Breast epithelium (tissue), 4 donors: ENCODE measurements at regions not wholly inside any gene's neighbourhood (a gene's known extent, or its start where the extent isn't known, plus 50 kb on each side); places are given as distances from the start of the nearest gene placed in this dataset.
A peak's percentile ranks its signal among the peaks of the same experiment; 100 is the strongest.

Experiments
- DNase-seq, 2 donors: peaks; one replicate each; pipeline ENCODE4 v3.0.0-alpha.2; 2019; ENCODE audit warnings: low spot score in 2 of 2
- H3K27ac ChIP-seq, 2 donors: fragments of 200-600 bp; sonication (generic) in 1 of 2; one replicate each; pipeline ENCODE4 v1.5.1; 2016 to 2019; ENCODE audit warnings: mild to moderate bottlenecking in 1 of 2
- H3K27me3 ChIP-seq, 2 donors: fragments of 200-600 bp; sonication (generic) in 1 of 2; one replicate each; pipeline versions ENCODE4 v1.5.1 to v1.6.0; 2017 to 2019; ENCODE audit warnings: control low read depth in 1 of 2, mild to moderate bottlenecking in 1 of 2
- H3K36me3 ChIP-seq: fragments of 200-600 bp; one replicate; pipeline ENCODE4 v1.5.1; 2019
- H3K4me1 ChIP-seq, 2 donors: fragments of 200-600 bp; sonication (generic); one replicate each; pipeline ENCODE4 v1.5.1; 2016 to 2019; ENCODE audit warnings: control low read depth in 1 of 2
- H3K4me3 ChIP-seq, 3 donors: fragments of 200-600 bp; sonication (generic); 1 replicate in 2 of 3; 2 replicates in 1 of 3; pipeline ENCODE4 v1.5.1; 2016 to 2019; ENCODE audit warnings: mild to moderate bottlenecking in 3 of 3, moderate library complexity in 2 of 3
- H3K9me3 ChIP-seq, 2 donors: fragments of 200-600 bp; sonication (generic) in 1 of 2; one replicate each; pipeline ENCODE4 v1.5.1; 2016 to 2019; ENCODE audit warnings: control low read depth in 1 of 2
- POLR2A ChIP-seq: fragments of 450-650 bp; IDR thresholded peaks from one replicate; pipeline ENCODE4 v1.6.1; 2016; ENCODE audit warnings: antibody characterized with exemption, mild to moderate bottlenecking, moderate library complexity
- POLR2AphosphoS5 ChIP-seq, 3 donors: sonication (generic); formaldehyde crosslinking; IDR thresholded peaks; one replicate each; pipeline ENCODE4 v1.6.1; 2017; ENCODE audit warnings: antibody characterized with exemption in 3 of 3
- intact Hi-C: fragments of 100-400 bp; cut with DNase I; formaldehyde crosslinking; loops from one replicate; pipeline ENCODE4 v1.15.1; 2023; ENCODE audit warnings: low total_unique reads
- TF ChIP-seq, protein P1 (sequence below), 3 donors: fragments of 450-650 bp; IDR thresholded peaks; one replicate each; pipeline ENCODE4 v1.5.1; 2016 to 2017; ENCODE audit warnings: antibody characterized with exemption in 3 of 3, mild to moderate bottlenecking in 3 of 3, moderate library complexity in 3 of 3

DNA sequence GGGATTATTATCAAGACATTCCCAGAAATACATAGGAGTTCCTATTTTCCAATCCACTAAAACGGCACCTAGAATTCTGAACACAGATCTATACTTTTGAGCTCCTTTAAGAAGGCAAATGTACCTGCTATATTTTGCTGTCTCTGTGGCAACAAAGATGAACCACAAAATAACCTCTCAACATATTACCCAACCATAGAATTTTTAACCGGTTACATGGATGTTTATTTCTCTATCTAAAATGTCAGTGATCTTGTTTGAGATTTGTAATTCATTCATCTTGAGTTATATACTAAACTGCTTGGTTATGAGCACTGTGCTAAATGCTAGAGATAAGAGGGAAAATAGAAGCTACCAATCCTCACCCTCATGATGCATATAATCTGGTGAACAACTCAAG, 117.5 kb upstream of the HMGCLL1 start:
- H3K4me1 ChIP-seq: no peaks in the 10 kb centered on the region
- H3K36me3 ChIP-seq: no peaks in the 10 kb centered on the region
- TF ChIP-seq, protein P1, sequence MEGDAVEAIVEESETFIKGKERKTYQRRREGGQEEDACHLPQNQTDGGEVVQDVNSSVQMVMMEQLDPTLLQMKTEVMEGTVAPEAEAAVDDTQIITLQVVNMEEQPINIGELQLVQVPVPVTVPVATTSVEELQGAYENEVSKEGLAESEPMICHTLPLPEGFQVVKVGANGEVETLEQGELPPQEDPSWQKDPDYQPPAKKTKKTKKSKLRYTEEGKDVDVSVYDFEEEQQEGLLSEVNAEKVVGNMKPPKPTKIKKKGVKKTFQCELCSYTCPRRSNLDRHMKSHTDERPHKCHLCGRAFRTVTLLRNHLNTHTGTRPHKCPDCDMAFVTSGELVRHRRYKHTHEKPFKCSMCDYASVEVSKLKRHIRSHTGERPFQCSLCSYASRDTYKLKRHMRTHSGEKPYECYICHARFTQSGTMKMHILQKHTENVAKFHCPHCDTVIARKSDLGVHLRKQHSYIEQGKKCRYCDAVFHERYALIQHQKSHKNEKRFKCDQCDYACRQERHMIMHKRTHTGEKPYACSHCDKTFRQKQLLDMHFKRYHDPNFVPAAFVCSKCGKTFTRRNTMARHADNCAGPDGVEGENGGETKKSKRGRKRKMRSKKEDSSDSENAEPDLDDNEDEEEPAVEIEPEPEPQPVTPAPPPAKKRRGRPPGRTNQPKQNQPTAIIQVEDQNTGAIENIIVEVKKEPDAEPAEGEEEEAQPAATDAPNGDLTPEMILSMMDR (IDR thresholded peaks at IDR 0.05): no peak
- TF ChIP-seq POLR2AphosphoS5 (IDR thresholded peaks at IDR 0.05) (no peak), POLR2A (no peak)
- H3K27ac ChIP-seq: no peak overlapping the region
- H3K27me3 ChIP-seq: no peaks in the 10 kb centered on the region
- no peak overlapping the region for H3K4me3 ChIP-seq
- DNase-seq: no peak
- intact Hi-C loops: no loop called here
- H3K9me3 ChIP-seq: no peaks in the 10 kb centered on the region

DNA sequence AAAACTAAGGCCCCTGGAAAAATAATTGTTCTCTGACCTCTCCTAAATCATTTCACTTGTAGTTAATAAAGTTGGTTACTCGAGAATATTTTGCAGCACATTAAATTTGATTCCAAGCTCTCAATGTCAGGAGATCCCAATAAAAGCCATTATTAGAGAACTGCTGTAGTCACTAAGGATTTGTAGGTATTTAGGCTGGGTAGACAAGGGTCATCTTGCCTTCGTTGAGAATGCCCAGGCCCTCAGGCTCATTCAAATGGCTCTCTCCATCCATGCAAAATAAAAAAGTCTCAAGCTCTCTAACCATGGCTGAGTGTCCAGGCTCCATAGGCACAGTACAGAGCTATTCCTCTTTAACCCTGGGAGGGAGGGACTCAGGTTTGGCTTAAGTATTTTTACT, 117.0 kb upstream of the HMGCLL1 start:
- Histone ChIP-seq H3K4me3 (no peak overlapping the region), H3K27ac (no peak overlapping the region), H3K36me3 (no peaks in the 10 kb centered on the region), H3K9me3 (no peaks in the 10 kb centered on the region), H3K27me3 (no peaks in the 10 kb centered on the region), H3K4me1 (no peaks in the 10 kb centered on the region)
- intact Hi-C loops: no loop called here
- DNase-seq: no peak
- TF ChIP-seq POLR2A (no peak), POLR2AphosphoS5 (IDR thresholded peaks at IDR 0.05) (no peak)
- TF ChIP-seq, protein P1 (IDR thresholded peaks at IDR 0.05): no peak

DNA sequence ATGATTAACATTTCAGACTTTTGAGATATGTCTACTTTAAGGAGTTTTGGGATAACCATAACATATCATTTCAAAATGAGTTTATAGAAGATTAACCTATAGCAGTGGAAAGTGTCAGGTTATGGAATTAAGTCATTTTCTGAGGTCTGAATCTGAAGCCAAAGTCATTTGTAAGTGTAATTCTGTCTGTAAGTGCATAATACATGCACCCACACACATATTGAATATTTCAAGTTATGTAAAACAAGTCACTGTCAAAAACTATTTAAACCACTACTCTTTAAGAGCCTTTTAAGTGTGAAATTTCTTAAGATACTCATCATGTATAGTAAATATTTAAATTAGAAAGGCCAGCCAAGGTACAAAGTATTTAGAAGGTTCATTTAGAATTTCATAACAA, 115.8 kb upstream of the HMGCLL1 start:
- Histone ChIP-seq H3K27me3 (no peaks in the 10 kb centered on the region), H3K36me3 (no peaks in the 10 kb centered on the region), H3K4me3 (no peak overlapping the region), H3K27ac (no peak overlapping the region), H3K9me3 (no peaks in the 10 kb centered on the region), H3K4me1 (no peaks in the 10 kb centered on the region)
- TF ChIP-seq POLR2A (no peak), POLR2AphosphoS5 (IDR thresholded peaks at IDR 0.05) (no peak)
- TF ChIP-seq, protein P1 (IDR thresholded peaks at IDR 0.05): no peak
- DNase-seq: no peak
- intact Hi-C loops: no loop called here

DNA sequence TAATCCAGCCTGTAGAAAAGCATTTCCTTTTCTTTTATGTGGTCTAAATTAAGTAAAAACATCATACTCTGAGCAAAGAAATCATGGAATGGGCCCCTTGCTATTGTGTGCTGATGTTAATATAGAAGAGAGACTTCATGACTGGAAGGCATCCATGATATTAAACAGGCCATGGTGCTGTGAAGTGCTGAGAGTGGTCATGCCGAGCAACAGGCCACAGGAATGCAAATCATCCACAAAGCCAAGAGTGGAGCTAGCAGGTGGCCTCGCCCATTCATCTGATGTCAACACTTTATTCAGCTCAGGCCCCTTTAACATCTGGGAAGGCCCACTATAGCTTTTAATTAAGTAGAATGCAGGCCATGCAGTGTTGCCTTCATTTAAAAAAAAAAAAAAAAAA, 115.2 kb upstream of the HMGCLL1 start:
- intact Hi-C loops: no loop called here
- Histone ChIP-seq H3K27me3 (no peaks in the 10 kb centered on the region), H3K9me3 (no peaks in the 10 kb centered on the region), H3K36me3 (no peaks in the 10 kb centered on the region), H3K27ac (no peak overlapping the region), H3K4me3 (no peak overlapping the region), H3K4me1 (no peaks in the 10 kb centered on the region)
- TF ChIP-seq, protein P1 (IDR thresholded peaks at IDR 0.05): no peak
- TF ChIP-seq POLR2AphosphoS5 (IDR thresholded peaks at IDR 0.05) (peak in 1 of 3 donors; percentile 13), POLR2A (no peak)
- no peak for DNase-seq

DNA sequence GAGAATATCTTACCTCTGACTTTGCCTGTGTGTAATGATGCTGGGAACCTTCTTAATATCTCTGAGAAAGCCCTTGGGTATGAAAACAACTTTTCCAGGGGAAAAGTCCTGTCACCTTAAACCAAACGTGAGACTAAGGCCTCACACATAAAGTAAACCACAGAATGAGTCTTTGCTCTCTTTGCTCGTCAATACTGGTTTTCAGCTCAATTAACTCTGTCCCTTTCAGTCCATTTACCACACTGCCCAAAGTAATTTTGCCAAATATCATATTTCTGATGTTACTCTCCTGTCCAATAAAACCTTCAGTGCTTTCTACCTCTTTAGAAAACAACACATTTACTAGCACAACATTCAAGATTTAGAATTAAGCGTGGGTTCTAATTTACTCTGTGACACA, 100.5 kb upstream of the HMGCLL1 start:
- DNase-seq: no peak
- intact Hi-C loops: no loop called here

More for the DNA sequence above, 100.5 kb upstream of the HMGCLL1 start:
- TF ChIP-seq, protein P1 (IDR thresholded peaks at IDR 0.05): no peak
- TF ChIP-seq POLR2A: no peak
- TF ChIP-seq POLR2AphosphoS5 (IDR thresholded peaks at IDR 0.05): no peak
- Histone ChIP-seq H3K9me3 (no peaks in the 10 kb centered on the region), H3K4me3 (no peak overlapping the region), H3K27ac (no peak overlapping the region), H3K27me3 (no peaks in the 10 kb centered on the region), H3K36me3 (no peaks in the 10 kb centered on the region), H3K4me1 (no peaks in the 10 kb centered on the region)
